IMR-90 (cell line): ENCODE measurements at regions not wholly inside any gene's neighbourhood (a gene's known extent, or its start where the extent isn't known, plus 50 kb on each side); places are given as distances from the start of the nearest gene placed in this dataset.

ENCODE experiments used
- ATAC-seq: fragments of 200-7000 bp; cut with Tn5 transposase; 2 replicates; pipeline ENCODE4 v1.9.1; 2020; ENCODE audit warnings: low read depth, mild to moderate bottlenecking, moderate library complexity
- BruUV-seq: library from RNA; stranded (reverse); fragments of 400-500 nt; replicated peaks from 2 replicates; lab custom pipeline; 2021; lab: Mats Ljungman, UMichigan
- CTCF ChIA-PET: fragments of 300-600 bp; formaldehyde crosslinking; extraction: SDS; loops from one replicate; lab custom pipeline; 2021; ENCODE audit warnings: antibody characterized with exemption; lab: Yijun Ruan, JAX
- POLR2A ChIA-PET: fragments of 300-600 bp; sonication (Branson Sonifier 250); formaldehyde crosslinking; loops from one replicate; lab custom pipeline; 2022; ENCODE audit warnings: antibody characterized with exemption; ENCODE audit not compliant: unreplicated experiment; lab: Charles Lee
- DNase-seq: peaks from one replicate; pipeline ENCODE4 v3.0.0; 2013
- H2AFZ ChIP-seq: replicated peaks from 2 replicates; pipeline ENCODE3; 2013; ENCODE audit warnings: low read length, mild to moderate bottlenecking; ENCODE audit not compliant: poor library complexity
- H2AK5ac ChIP-seq: 2 replicates; pipeline ENCODE4 v1.6.1; 2013; ENCODE audit warnings: low read depth, low read length, inconsistent platforms
- H2AK9ac ChIP-seq: replicated peaks from 2 replicates; pipeline ENCODE3; 2013; ENCODE audit warnings: mild to moderate bottlenecking, low read depth, low read length, moderate library complexity; ENCODE audit not compliant: poor library complexity
- H2BK120ac ChIP-seq: 2 replicates; pipeline ENCODE4 v1.6.1; 2013; ENCODE audit warnings: low read depth, low read length, inconsistent platforms
- H2BK15ac ChIP-seq: 3 replicates; pipeline ENCODE4 v1.6.1; 2013; ENCODE audit warnings: low read depth, low read length, inconsistent platforms
- H2BK20ac ChIP-seq: 2 replicates; pipeline ENCODE4 v1.6.1; 2013; ENCODE audit warnings: low read depth, mild to moderate bottlenecking, inconsistent platforms, low read length, moderate library complexity
- H2BK5ac ChIP-seq: 2 replicates; pipeline ENCODE4 v1.6.1; 2013; ENCODE audit warnings: mild to moderate bottlenecking, low read depth, low read length, inconsistent platforms; ENCODE audit not compliant: poor library complexity, severe bottlenecking
- H3K14ac ChIP-seq: replicated peaks from 2 replicates; pipeline ENCODE4 v1.6.1; 2013; ENCODE audit warnings: low read depth, low read length, inconsistent platforms
- H3K18ac ChIP-seq: 2 replicates; pipeline ENCODE4 v1.6.1; 2013; ENCODE audit warnings: low read depth, low read length, control low read depth
- H3K23ac ChIP-seq: 2 replicates; pipeline ENCODE4 v1.6.1; 2013; ENCODE audit warnings: low read depth, low read length, inconsistent platforms
- H3K27ac ChIP-seq: 2 replicates; pipeline ENCODE4 v1.5.1; 2013; ENCODE audit warnings: mild to moderate bottlenecking, control low read depth, low read length; ENCODE audit not compliant: insufficient read depth
- H3K27me3 ChIP-seq: 2 replicates; pipeline ENCODE4 v1.6.1; 2013; ENCODE audit warnings: low read length; ENCODE audit not compliant: control insufficient read depth, insufficient read depth
- H3K36me3 ChIP-seq: 2 replicates; pipeline ENCODE4 v1.6.1; 2013; ENCODE audit warnings: low read length, mixed read lengths; ENCODE audit not compliant: control insufficient read depth, insufficient read depth
- H3K4ac ChIP-seq: 2 replicates; pipeline ENCODE4 v1.6.1; 2013; ENCODE audit warnings: low read depth, low read length, inconsistent platforms
- H3K4me1 ChIP-seq: 2 replicates; pipeline ENCODE4 v1.6.1; 2013; ENCODE audit warnings: low read length, mixed read lengths; ENCODE audit not compliant: control insufficient read depth, insufficient read depth
- H3K4me2 ChIP-seq: 2 replicates; pipeline ENCODE4 v1.6.1; 2013; ENCODE audit warnings: low read depth, mild to moderate bottlenecking, control low read depth, low read length, moderate library complexity
- H3K4me3 ChIP-seq: 2 replicates; pipeline ENCODE4 v1.5.1; 2013; ENCODE audit warnings: low read depth, mild to moderate bottlenecking, control low read depth, low read length, moderate library complexity; ENCODE audit not compliant: insufficient read depth
- H3K56ac ChIP-seq: 2 replicates; pipeline ENCODE4 v1.6.1; 2013; ENCODE audit warnings: low read length, inconsistent platforms; ENCODE audit not compliant: insufficient read depth; ENCODE audit errors: extremely low read depth
- H3K79me1 ChIP-seq, 2 experiments: 2 replicates each; pipeline ENCODE4 v1.6.1; 2013; ENCODE audit warnings: low read length in 2 of 2, inconsistent platforms in 1 of 2, low read depth in 1 of 2
- H3K9ac ChIP-seq: 2 replicates; pipeline ENCODE4 v1.6.1; 2013; ENCODE audit warnings: low read depth, low read length, control low read depth
- H3K9me1 ChIP-seq: 2 replicates; pipeline ENCODE4 v1.6.1; 2013; ENCODE audit warnings: low read length, inconsistent platforms; ENCODE audit not compliant: insufficient read depth
- H3K9me3 ChIP-seq: 2 replicates; pipeline ENCODE4 v1.6.1; 2013; ENCODE audit warnings: low read length; ENCODE audit not compliant: control insufficient read depth, insufficient read depth
- H4K20me1 ChIP-seq: 2 replicates; pipeline ENCODE4 v1.6.1; 2013; ENCODE audit warnings: low read length, inconsistent platforms; ENCODE audit not compliant: insufficient read depth
- H4K5ac ChIP-seq: 2 replicates; pipeline ENCODE4 v1.6.1; 2013; ENCODE audit warnings: mild to moderate bottlenecking, low read depth, low read length, control low read depth
- H4K8ac ChIP-seq, 2 experiments: 2 replicates each; pipeline ENCODE4 v1.6.1; 2013; ENCODE audit warnings: low read depth in 2 of 2, low read length in 2 of 2, control low read depth in 1 of 2, inconsistent platforms in 1 of 2
- H4K91ac ChIP-seq: 2 replicates; pipeline ENCODE4 v1.6.1; 2013; ENCODE audit warnings: low read depth, low read length, inconsistent platforms; ENCODE audit not compliant: insufficient read depth
- BHLHE40 ChIP-seq: fragments of 150-350 bp; IDR thresholded peaks from 2 replicates; pipeline ENCODE4 v1.6.1; 2016; ENCODE audit warnings: mild to moderate bottlenecking, low read depth, low read length
- CHD1 ChIP-seq: IDR thresholded peaks from 2 replicates; pipeline ENCODE4 v1.6.1; 2012; ENCODE audit warnings: low read depth, low read length, improper control_type of control experiment
- MAZ ChIP-seq: IDR thresholded peaks from 2 replicates; pipeline ENCODE4 v1.6.1; 2012; ENCODE audit warnings: low read depth, mild to moderate bottlenecking, low read length, improper control_type of control experiment, moderate library complexity, borderline replicate concordance
- MXI1 ChIP-seq: IDR thresholded peaks from 2 replicates; pipeline ENCODE4 v1.6.1; 2012; ENCODE audit warnings: low read depth, mild to moderate bottlenecking, low read length, moderate library complexity, borderline replicate concordance
- NFE2L2 ChIP-seq: fragments of 150-350 bp; IDR thresholded peaks from 2 replicates; pipeline ENCODE4 v1.6.1; 2016; ENCODE audit warnings: low read depth, mild to moderate bottlenecking, low read length
- POLR2A ChIP-seq: IDR thresholded peaks from 2 replicates; pipeline ENCODE4 v1.6.1; 2012; ENCODE audit warnings: mild to moderate bottlenecking, low read depth, low read length
- RAD21 ChIP-seq: IDR thresholded peaks from 2 replicates; pipeline ENCODE4 v1.6.1; 2012; ENCODE audit warnings: low read length, improper control_type of control experiment
- RCOR1 ChIP-seq: IDR thresholded peaks from 2 replicates; pipeline ENCODE4 v1.6.1; 2012; ENCODE audit warnings: mild to moderate bottlenecking, low read length, improper control_type of control experiment; ENCODE audit not compliant: insufficient replicate concordance
- RFX5 ChIP-seq: IDR thresholded peaks from 2 replicates; pipeline ENCODE4 v1.8.0; 2012; ENCODE audit warnings: low read depth, mild to moderate bottlenecking, low read length, moderate library complexity
- WGBS, 2 experiments: methylation state at CpG; one replicate each; pipeline versions ENCODE4 v1.1.5 to v1.1.7; 2013; ENCODE audit warnings: missing lambda C conversion rate in 2 of 2; ENCODE audit not compliant: insufficient read length in 1 of 2; ENCODE audit errors: extremely low coverage in 2 of 2; 5-methylcytosine and 5-hydroxymethylcytosine counted together
- dilution Hi-C: fragments of 300-500 bp; cut with HindIII; formaldehyde crosslinking; loops from one replicate; pipeline ENCODE4 v1.14.3; 2018; ENCODE audit warnings: low sequenced_read_pairs; ENCODE audit not compliant: unreplicated experiment
- in situ Hi-C: fragments of 300-500 bp; cut with MboI; formaldehyde crosslinking; loops from 3 replicates; pipeline ENCODE4 v1.14.3; 2019; ENCODE audit warnings: low sequenced_read_pairs, inconsistent platforms, mixed read lengths
- intact Hi-C: fragments of 100-400 bp; cut with micrococcal nuclease; formaldehyde crosslinking; loops from 2 replicates; pipeline ENCODE4 v1.10.0; 2022
- TF ChIP-seq, protein P1 (sequence below): fragments of 150-350 bp; IDR thresholded peaks from 2 replicates; pipeline ENCODE4 v1.6.1; 2017; ENCODE audit warnings: mild to moderate bottlenecking, antibody characterized with exemption, low read length, low read depth
- TF ChIP-seq, protein P2 (sequence below): conservative IDR thresholded peaks from 2 replicates; pipeline ENCODE4 v1.5.1; 2012; ENCODE audit warnings: mild to moderate bottlenecking, low read depth, low read length, improper control_type of control experiment

DNA sequence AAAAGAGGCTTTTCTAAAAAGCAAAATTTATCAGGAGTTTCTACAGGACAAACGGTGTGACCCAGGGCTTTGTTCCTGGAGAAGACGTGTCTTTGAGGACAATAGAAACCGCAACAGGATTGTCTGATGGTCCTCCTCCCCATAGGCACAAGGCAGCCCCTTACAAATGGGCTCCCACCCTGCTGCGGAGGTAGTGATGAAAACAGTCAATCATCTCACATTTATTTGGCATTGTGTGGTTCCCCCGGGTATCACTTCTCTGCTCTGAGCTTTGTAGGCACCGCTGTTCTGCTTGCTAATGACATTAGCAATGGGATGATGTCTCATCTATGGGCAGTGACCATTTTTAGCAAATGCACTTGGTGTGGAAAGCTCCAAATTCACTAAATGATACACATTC, 155.5 kb upstream of the TMPO start:
- H3K4me2 ChIP-seq = no peak overlapping the region
- dilution Hi-C loops (no loop called here), in situ Hi-C loops (no loop called here), intact Hi-C loops (no loop called here)
- H3K4ac ChIP-seq = no peak overlapping the region
- H3K9me3 ChIP-seq = no peaks in the 10 kb centered on the region
- H2AK5ac ChIP-seq = no peak overlapping the region
- H2BK20ac ChIP-seq = no peak overlapping the region
- no peak overlapping the region for H4K5ac ChIP-seq
- ChIA-PET POLR2A (no interaction called here), CTCF (no interaction called here)
- peaks cover 2% of the 10 kb centered on the region; the same call in 1 of the 2 replicates for H3K27me3 ChIP-seq
- H4K91ac ChIP-seq = no peak overlapping the region
- H3K23ac ChIP-seq = no peak overlapping the region
- BruUV-seq = no TSS peak
- no peak for TF ChIP-seq NFE2L2
- TF ChIP-seq RCOR1 = no peak
- TF ChIP-seq MXI1 = no peak
- TF ChIP-seq, protein P1, sequence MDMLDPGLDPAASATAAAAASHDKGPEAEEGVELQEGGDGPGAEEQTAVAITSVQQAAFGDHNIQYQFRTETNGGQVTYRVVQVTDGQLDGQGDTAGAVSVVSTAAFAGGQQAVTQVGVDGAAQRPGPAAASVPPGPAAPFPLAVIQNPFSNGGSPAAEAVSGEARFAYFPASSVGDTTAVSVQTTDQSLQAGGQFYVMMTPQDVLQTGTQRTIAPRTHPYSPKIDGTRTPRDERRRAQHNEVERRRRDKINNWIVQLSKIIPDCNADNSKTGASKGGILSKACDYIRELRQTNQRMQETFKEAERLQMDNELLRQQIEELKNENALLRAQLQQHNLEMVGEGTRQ = no peak
- no peak for TF ChIP-seq RFX5
- TF ChIP-seq, protein P2, sequence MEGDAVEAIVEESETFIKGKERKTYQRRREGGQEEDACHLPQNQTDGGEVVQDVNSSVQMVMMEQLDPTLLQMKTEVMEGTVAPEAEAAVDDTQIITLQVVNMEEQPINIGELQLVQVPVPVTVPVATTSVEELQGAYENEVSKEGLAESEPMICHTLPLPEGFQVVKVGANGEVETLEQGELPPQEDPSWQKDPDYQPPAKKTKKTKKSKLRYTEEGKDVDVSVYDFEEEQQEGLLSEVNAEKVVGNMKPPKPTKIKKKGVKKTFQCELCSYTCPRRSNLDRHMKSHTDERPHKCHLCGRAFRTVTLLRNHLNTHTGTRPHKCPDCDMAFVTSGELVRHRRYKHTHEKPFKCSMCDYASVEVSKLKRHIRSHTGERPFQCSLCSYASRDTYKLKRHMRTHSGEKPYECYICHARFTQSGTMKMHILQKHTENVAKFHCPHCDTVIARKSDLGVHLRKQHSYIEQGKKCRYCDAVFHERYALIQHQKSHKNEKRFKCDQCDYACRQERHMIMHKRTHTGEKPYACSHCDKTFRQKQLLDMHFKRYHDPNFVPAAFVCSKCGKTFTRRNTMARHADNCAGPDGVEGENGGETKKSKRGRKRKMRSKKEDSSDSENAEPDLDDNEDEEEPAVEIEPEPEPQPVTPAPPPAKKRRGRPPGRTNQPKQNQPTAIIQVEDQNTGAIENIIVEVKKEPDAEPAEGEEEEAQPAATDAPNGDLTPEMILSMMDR = no peak
- no peak for TF ChIP-seq POLR2A
- no peak for TF ChIP-seq RAD21
- TF ChIP-seq MAZ = no peak
- TF ChIP-seq BHLHE40 = no peak
- no peak for TF ChIP-seq CHD1
- no peaks in the 10 kb centered on the region for H3K4me1 ChIP-seq
- H3K56ac ChIP-seq = no peak overlapping the region
- H3K27ac ChIP-seq = no peak overlapping the region
- no peaks in the 10 kb centered on the region for H3K36me3 ChIP-seq
- ATAC-seq (no peak), DNase-seq (no peak)
- H3K14ac ChIP-seq = no peak overlapping the region
- H2AFZ ChIP-seq = no peak overlapping the region
- H3K4me3 ChIP-seq = no peak overlapping the region
- H2BK15ac ChIP-seq = no peak overlapping the region
- H3K18ac ChIP-seq = no peak overlapping the region
- no peak overlapping the region for H2BK120ac ChIP-seq
- no peaks in the 10 kb centered on the region for H3K79me1 ChIP-seq
- WGBS, 2 experiments = 100% methylated on average over 1 of the region's 6 CpGs; no CpG with 5 or more reads in 1 of the 2 experiments
- no peaks in the 10 kb centered on the region for H4K20me1 ChIP-seq
- no peak overlapping the region for H4K8ac ChIP-seq
- H2AK9ac ChIP-seq = no peak overlapping the region
- no peaks in the 10 kb centered on the region for H3K9me1 ChIP-seq
- no peak overlapping the region for H3K9ac ChIP-seq
- H2BK5ac ChIP-seq = no peak overlapping the region
